Neuronal stem cell (in vitro differentiated cells): ENCODE measurements at regions not wholly inside any gene's neighbourhood (a gene's known extent, or its start where the extent isn't known, plus 50 kb on each side); places are given as distances from the start of the nearest gene placed in this dataset.

Experiments
- DNase-seq: peaks from one replicate; pipeline ENCODE4 v3.0.0-alpha.2; 2013; ENCODE audit warnings: low spot score
- H2AFZ ChIP-seq: one replicate; pipeline ENCODE4 v1.6.1; 2013; ENCODE audit warnings: mild to moderate bottlenecking, low read length, inconsistent platforms
- H2AK5ac ChIP-seq: 2 replicates; pipeline ENCODE4 v1.6.1; 2013; ENCODE audit warnings: low read depth, mild to moderate bottlenecking, inconsistent platforms, low read length, moderate library complexity, mixed read lengths
- H2BK120ac ChIP-seq: 2 replicates; pipeline ENCODE4 v1.6.1; 2013; ENCODE audit warnings: low read depth, mild to moderate bottlenecking, inconsistent platforms, low read length, moderate library complexity, mixed read lengths
- H2BK12ac ChIP-seq: one replicate; pipeline ENCODE4 v1.6.1; 2013; ENCODE audit warnings: low read length, inconsistent platforms
- H2BK15ac ChIP-seq: 2 replicates; pipeline ENCODE4 v1.6.1; 2013; ENCODE audit warnings: mild to moderate bottlenecking, low read length, inconsistent platforms, mixed read lengths
- H2BK5ac ChIP-seq: one replicate; pipeline ENCODE4 v1.6.1; 2013; ENCODE audit warnings: inconsistent platforms, mild to moderate bottlenecking, low read length, moderate library complexity
- H3K14ac ChIP-seq: one replicate; pipeline ENCODE4 v1.6.1; 2013; ENCODE audit warnings: low read length, inconsistent platforms
- H3K18ac ChIP-seq: 2 replicates; pipeline ENCODE4 v1.6.1; 2013; ENCODE audit warnings: low read length, inconsistent platforms
- H3K23ac ChIP-seq: 2 replicates; pipeline ENCODE4 v1.6.1; 2013; ENCODE audit warnings: low read depth, mild to moderate bottlenecking, mixed read lengths, low read length, inconsistent platforms; ENCODE audit not compliant: poor library complexity
- H3K27ac ChIP-seq: replicated peaks from 3 replicates; pipeline ENCODE4 v1.5.1; 2013; ENCODE audit warnings: low read length, inconsistent platforms
- H3K27me3 ChIP-seq, 3 experiments: 2 replicates each; pipeline ENCODE4 v1.6.1; 2013; ENCODE audit warnings: low read length in 3 of 3, mild to moderate bottlenecking in 2 of 3, inconsistent platforms in 1 of 3, low read depth in 1 of 3, mixed read lengths in 1 of 3, moderate library complexity in 1 of 3; ENCODE audit not compliant: control insufficient read depth in 3 of 3, insufficient read depth in 3 of 3
- H3K36me3 ChIP-seq, 2 donors: replicated peaks in 1 of 2; 2 replicates each; pipeline ENCODE4 v1.6.1; 2013; ENCODE audit warnings: low read length in 2 of 2; ENCODE audit not compliant: control insufficient read depth in 2 of 2, insufficient read depth in 2 of 2
- H3K4ac ChIP-seq: 2 replicates; pipeline ENCODE4 v1.6.1; 2013; ENCODE audit warnings: inconsistent platforms, mild to moderate bottlenecking, low read length, moderate library complexity
- H3K4me1 ChIP-seq, 2 donors: 1 replicate in 1 of 2; 2 replicates in 1 of 2; pipeline ENCODE4 v1.6.1; 2013; ENCODE audit warnings: low read length in 2 of 2, low read depth in 1 of 2; ENCODE audit not compliant: control insufficient read depth in 2 of 2, insufficient read depth in 1 of 2
- H3K4me2 ChIP-seq: one replicate; pipeline ENCODE4 v1.6.1; 2013; ENCODE audit warnings: mild to moderate bottlenecking, low read length, inconsistent platforms; ENCODE audit not compliant: insufficient read depth, poor library complexity, severe bottlenecking
- H3K4me3 ChIP-seq, 2 donors: 2 replicates each; pipeline ENCODE4 v1.5.1; 2013; ENCODE audit warnings: low read length in 2 of 2, mild to moderate bottlenecking in 2 of 2, inconsistent platforms in 1 of 2, moderate library complexity in 1 of 2
- H3K79me1 ChIP-seq: one replicate; pipeline ENCODE4 v1.6.1; 2013; ENCODE audit warnings: low read depth, mild to moderate bottlenecking, inconsistent platforms, low read length, moderate library complexity
- H3K9ac ChIP-seq: one replicate; pipeline ENCODE4 v1.6.1; 2013; ENCODE audit warnings: mild to moderate bottlenecking, low read depth, low read length, inconsistent platforms; ENCODE audit not compliant: poor library complexity
- H3K9me3 ChIP-seq, 2 donors: replicated peaks in 1 of 2; 2 replicates each; pipeline versions ENCODE3 to v1.6.1; 2013; ENCODE audit warnings: low read length in 2 of 2, mild to moderate bottlenecking in 2 of 2, inconsistent platforms in 1 of 2, low read depth in 1 of 2, mixed read lengths in 1 of 2, moderate library complexity in 1 of 2; ENCODE audit not compliant: control insufficient read depth in 2 of 2, insufficient read depth in 1 of 2
- H4K8ac ChIP-seq: one replicate; pipeline ENCODE4 v1.6.1; 2013; ENCODE audit warnings: low read depth, mild to moderate bottlenecking, inconsistent platforms, low read length, moderate library complexity
- H4K91ac ChIP-seq: one replicate; pipeline ENCODE4 v1.6.1; 2013; ENCODE audit warnings: low read length, low read depth, mild to moderate bottlenecking, inconsistent platforms; ENCODE audit not compliant: poor library complexity
- WGBS, 2 donors: extraction: QIAGEN DNeasy Blood & Tissue Kit; methylation state at CpG; one replicate each; pipeline ENCODE4 v1.1.7; 2013; ENCODE audit warnings: missing lambda C conversion rate in 2 of 2, mixed read lengths in 1 of 2; ENCODE audit not compliant: insufficient read length in 2 of 2, insufficient replicate concordance in 1 of 2; ENCODE audit errors: extremely low coverage in 2 of 2; 5-methylcytosine and 5-hydroxymethylcytosine counted together

DNA sequence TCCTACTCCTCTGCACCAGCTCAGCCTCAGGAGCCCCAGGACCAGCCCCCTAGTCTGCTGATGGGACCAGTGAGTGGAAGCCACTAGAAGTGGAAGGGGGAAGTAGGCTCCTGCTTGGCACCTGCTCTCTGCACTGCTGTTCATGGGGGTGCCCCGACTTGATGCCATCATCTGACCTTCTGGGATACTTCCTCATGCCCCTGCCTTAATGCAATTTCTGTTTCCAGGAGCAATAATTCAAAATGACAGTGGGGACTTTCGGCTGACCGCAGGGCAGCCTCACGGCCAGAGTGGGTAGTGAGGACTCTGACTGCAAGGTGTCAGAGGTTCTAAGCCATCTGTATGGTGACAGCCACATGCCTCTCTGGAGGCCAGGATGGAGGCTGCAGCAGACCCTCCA, 196.4 kb upstream of the WSCD1 start:
- Histone ChIP-seq H2BK5ac (no peak overlapping the region), H2BK120ac (no peak overlapping the region), H3K4me3 (no peak overlapping the region), H4K91ac (no peak overlapping the region), H2AK5ac (no peak overlapping the region), H3K4me2 (no peak overlapping the region), H2BK15ac (no peak overlapping the region), H4K8ac (no peak overlapping the region), H3K27ac (no peak overlapping the region), H3K23ac (no peak overlapping the region), H3K36me3 (no peaks in the 10 kb centered on the region), H2AFZ (no peak overlapping the region), H3K18ac (no peak overlapping the region), H3K9ac (no peak overlapping the region), H3K14ac (no peak overlapping the region), H3K9me3 (no peaks in the 10 kb centered on the region), H3K4me1 (no peaks in the 10 kb centered on the region), H3K4ac (no peak overlapping the region), H2BK12ac (no peak overlapping the region), H3K79me1 (no peaks in the 10 kb centered on the region), H3K27me3 (no peaks in the 10 kb centered on the region)
- DNase-seq, result no peak
- WGBS, 2 donors, result no CpG with 5 or more reads among the region's 4 CpGs

DNA sequence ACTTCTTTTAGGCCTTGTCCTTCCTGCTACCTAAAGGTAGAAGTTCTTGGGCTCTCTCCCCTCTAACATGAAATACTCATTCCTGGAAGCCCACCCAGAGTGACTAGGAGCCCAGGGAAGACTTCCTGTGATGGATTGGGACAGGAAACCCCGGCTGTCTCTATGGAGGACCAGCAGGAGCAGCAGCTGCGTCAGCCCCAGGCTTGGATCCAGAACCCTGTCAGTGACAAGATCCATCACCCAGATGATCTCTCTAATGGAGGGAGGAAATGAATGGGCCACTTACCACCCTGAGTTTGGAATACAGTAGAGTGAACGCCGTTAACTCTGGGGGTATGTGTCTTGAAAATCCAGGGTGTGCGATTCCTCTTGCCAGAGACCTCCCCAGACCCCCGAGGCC, 195.7 kb upstream of the WSCD1 start:
- H3K4me1 ChIP-seq, result no peaks in the 10 kb centered on the region
- WGBS, 2 donors, result no CpG with 5 or more reads among the region's 6 CpGs
- no peak overlapping the region for H3K14ac ChIP-seq

DNA sequence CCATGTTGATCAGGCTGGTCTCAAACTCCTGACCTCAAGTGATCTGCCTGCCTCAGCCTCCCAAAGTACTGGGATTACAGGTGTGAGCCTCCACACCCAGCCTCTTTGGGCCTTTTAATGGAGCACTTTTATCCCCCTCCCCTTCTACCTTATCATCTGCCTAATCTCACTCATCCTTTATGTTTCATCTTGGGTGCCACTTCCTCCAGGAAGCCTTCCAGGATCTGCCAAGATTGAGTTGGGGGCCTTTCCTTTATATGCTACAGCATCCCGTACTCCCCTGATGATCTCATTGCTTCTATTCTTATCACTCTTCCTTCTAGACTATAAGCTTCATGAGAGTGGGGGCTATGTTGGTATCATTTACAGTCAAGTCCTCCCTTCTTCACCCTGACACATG, 192.8 kb upstream of the WSCD1 start:
- Histone ChIP-seq H3K4me3 (no peak overlapping the region), H4K91ac (no peak overlapping the region), H2BK5ac (no peak overlapping the region), H2BK120ac (no peak overlapping the region), H3K4me1 (no peaks in the 10 kb centered on the region), H3K4ac (no peak overlapping the region), H3K36me3 (no peaks in the 10 kb centered on the region), H3K9ac (no peak overlapping the region), H3K79me1 (no peaks in the 10 kb centered on the region), H2BK12ac (no peak overlapping the region), H3K9me3 (no peaks in the 10 kb centered on the region), H3K4me2 (no peak overlapping the region), H4K8ac (no peak overlapping the region), H3K27ac (no peak overlapping the region), H2BK15ac (no peak overlapping the region), H3K27me3 (no peaks in the 10 kb centered on the region), H3K23ac (no peak overlapping the region), H2AFZ (no peak overlapping the region), H2AK5ac (no peak overlapping the region), H3K18ac (no peak overlapping the region), H3K14ac (no peak overlapping the region)
- WGBS, 2 donors, result no CpG with 5 or more reads among the region's 1 CpG
- DNase-seq, result no peak

More for the DNA sequence above, 195.7 kb upstream of the WSCD1 start:
- H2BK12ac ChIP-seq, result no peak overlapping the region
- H4K8ac ChIP-seq, result no peak overlapping the region
- H3K4ac ChIP-seq, result no peak overlapping the region
- no peak overlapping the region for H2BK5ac ChIP-seq
- no peaks in the 10 kb centered on the region for H3K9me3 ChIP-seq
- H3K18ac ChIP-seq, result no peak overlapping the region
- H3K4me2 ChIP-seq, result no peak overlapping the region
- no peak overlapping the region for H3K23ac ChIP-seq
- H2AFZ ChIP-seq, result no peak overlapping the region
- H3K9ac ChIP-seq, result no peak overlapping the region
- no peak overlapping the region for H3K4me3 ChIP-seq
- no peak for DNase-seq
- H2BK120ac ChIP-seq, result no peak overlapping the region
- H3K27ac ChIP-seq, result no peak overlapping the region
- H2AK5ac ChIP-seq, result no peak overlapping the region
- no peaks in the 10 kb centered on the region for H3K79me1 ChIP-seq
- no peak overlapping the region for H4K91ac ChIP-seq
- no peaks in the 10 kb centered on the region for H3K27me3 ChIP-seq
- H2BK15ac ChIP-seq, result no peak overlapping the region
- H3K36me3 ChIP-seq, result no peaks in the 10 kb centered on the region

DNA sequence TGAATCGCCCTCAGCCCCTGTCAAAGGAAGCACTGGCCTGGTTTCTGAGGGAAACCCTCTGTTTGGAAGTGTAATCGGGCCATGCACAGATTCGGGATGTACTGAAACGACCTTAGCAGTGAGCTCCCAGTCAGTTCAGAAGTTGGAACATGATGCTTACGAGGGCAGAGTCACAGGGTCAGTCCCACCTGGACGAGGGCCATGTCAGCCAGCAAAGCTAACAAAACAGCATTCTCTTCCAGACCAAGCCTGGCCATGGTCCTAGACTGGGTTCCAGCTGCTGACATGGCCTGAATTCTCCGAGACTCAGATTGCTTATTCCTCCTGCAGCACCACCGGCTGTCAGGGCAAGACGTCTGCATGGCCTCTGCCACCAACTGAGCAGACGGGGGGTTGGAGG, 192.2 kb upstream of the WSCD1 start:
- H3K79me1 ChIP-seq, result no peaks in the 10 kb centered on the region
- no peak overlapping the region for H2BK15ac ChIP-seq
- H2AK5ac ChIP-seq, result no peak overlapping the region
- no peak overlapping the region for H3K27ac ChIP-seq
- H3K14ac ChIP-seq, result no peak overlapping the region
- no peak overlapping the region for H3K18ac ChIP-seq
- no peak overlapping the region for H2BK5ac ChIP-seq
- no peak overlapping the region for H3K4me2 ChIP-seq
- no peak overlapping the region for H3K23ac ChIP-seq
- no peak overlapping the region for H2BK120ac ChIP-seq
- no peak overlapping the region for H3K4ac ChIP-seq
- H3K9ac ChIP-seq, result no peak overlapping the region
- H3K36me3 ChIP-seq, result no peaks in the 10 kb centered on the region
- no CpG with 5 or more reads among the region's 10 CpGs for WGBS, 2 donors
- no peak overlapping the region for H4K91ac ChIP-seq
- H4K8ac ChIP-seq, result no peak overlapping the region
- no peaks in the 10 kb centered on the region for H3K27me3 ChIP-seq
- no peaks in the 10 kb centered on the region for H3K9me3 ChIP-seq
- no peak overlapping the region for H2AFZ ChIP-seq
- no peak for DNase-seq
- no peak overlapping the region for H2BK12ac ChIP-seq
- no peak overlapping the region for H3K4me3 ChIP-seq
- H3K4me1 ChIP-seq, result no peaks in the 10 kb centered on the region
